ENCODE measurements at regions not wholly inside any gene's neighbourhood (a gene's known extent, or its start where the extent isn't known, plus 50 kb on each side); places are given as distances from the start of the nearest gene placed in this dataset.
"Not testable (repeated sequence)": the region's sequence is repeated elsewhere in the genome, so short reads cannot be mapped to it uniquely, and the experiment has no call there.

GRCh38 chr14:37785298-37785697 lies 189.9 kb downstream of the TTC6 start:
- DNase-seq (ENCODE audit: low spot score) = not testable (repeated sequence)

- not testable (repeated sequence) for DNase-seq (ENCODE audit: low spot score)
Observed at GRCh38 chr14:37786114-37786625, 190.7 kb downstream of the TTC6 start.

- DNase-seq (ENCODE audit: low spot score) = no peak
Observed at GRCh38 chr14:37787879-37788494, 192.6 kb downstream of the TTC6 start.

GRCh38 chr14:37791384-37792036 lies 196.1 kb downstream of the TTC6 start:
- DNase-seq (ENCODE audit: low spot score) = no peak

- no peak for DNase-seq (ENCODE audit: low spot score)
Observed at GRCh38 chr14:37792124-37792523, 196.7 kb downstream of the TTC6 start.

- DNase-seq (ENCODE audit: low spot score) = no peak
Observed at GRCh38 chr14:37796703-37797416, 201.4 kb downstream of the TTC6 start.

GRCh38 chr14:37797675-37798074 lies 202.2 kb downstream of the TTC6 start:
- no peak for DNase-seq (ENCODE audit: low spot score)

GRCh38 chr14:37807722-37808121 lies 212.3 kb downstream of the TTC6 start:
- no peak for DNase-seq (ENCODE audit: low spot score)

GRCh38 chr14:37810094-37810801 lies 214.8 kb downstream of the TTC6 start:
- DNase-seq (ENCODE audit: low spot score) = no peak

- DNase-seq (ENCODE audit: low spot score) = no peak
Observed at GRCh38 chr14:37813732-37814131, 218.3 kb downstream of the TTC6 start.

- DNase-seq (ENCODE audit: low spot score) = no peak
Observed at GRCh38 chr14:37816135-37816534, 220.7 kb downstream of the TTC6 start.

GRCh38 chr14:37816743-37817295 lies 221.4 kb downstream of the TTC6 start:
- DNase-seq (ENCODE audit: low spot score) = no peak

- DNase-seq (ENCODE audit: low spot score) = no peak
Observed at GRCh38 chr14:37819155-37820015, 224.0 kb downstream of the TTC6 start.

GRCh38 chr14:37820810-37821209 lies 225.4 kb downstream of the TTC6 start:
- not testable (repeated sequence) for DNase-seq (ENCODE audit: low spot score)

GRCh38 chr14:37824939-37825712 lies 229.7 kb downstream of the TTC6 start:
- no peak for DNase-seq (ENCODE audit: low spot score)

- no peak for DNase-seq (ENCODE audit: low spot score)
Observed at GRCh38 chr14:37826869-37827268, 231.4 kb downstream of the TTC6 start.

GRCh38 chr14:37830271-37830670 lies 234.8 kb downstream of the TTC6 start:
- DNase-seq (ENCODE audit: low spot score) = no peak

GRCh38 chr14:37834275-37834674 lies 238.8 kb downstream of the TTC6 start:
- DNase-seq (ENCODE audit: low spot score) = no peak

GRCh38 chr14:37838778-37839177 lies 243.3 kb downstream of the TTC6 start:
- not testable (repeated sequence) for DNase-seq (ENCODE audit: low spot score)

- DNase-seq (ENCODE audit: low spot score) = not testable (repeated sequence)
Observed at GRCh38 chr14:37841039-37841438, 245.6 kb downstream of the TTC6 start.

Data from Ammon's horn (tissue), 1 donor.